Adrenal gland (tissue), 9 donors: ENCODE measurements at regions not wholly inside any gene's neighbourhood (a gene's known extent, or its start where the extent isn't known, plus 50 kb on each side); places are given as distances from the start of the nearest gene placed in this dataset.

ENCODE experiments used
- DNase-seq, 7 donors: peaks; one replicate each; pipeline ENCODE4 v3.0.0-alpha.2; 2019 to 2020
- H3K27ac ChIP-seq, 5 donors: fragments of 200-600 bp; sonication (generic) in 4 of 5; 1 replicate in 3 of 5; 2 replicates in 2 of 5; pipeline versions ENCODE4 v1.5.1 to v1.8.0; 2016 to 2020; ENCODE audit warnings: mild to moderate bottlenecking in 1 of 5
- H3K27me3 ChIP-seq: fragments of 200-600 bp; 2 replicates; pipeline ENCODE4 v1.8.0; 2021
- H3K36me3 ChIP-seq, 2 donors: fragments of 200-600 bp; replicated peaks in 1 of 2; 1 replicate in 1 of 2; 2 replicates in 1 of 2; pipeline versions ENCODE4 v1.5.1 to v1.8.0; 2018 to 2022
- H3K4me1 ChIP-seq, 2 donors: fragments of 200-600 bp; replicated peaks in 1 of 2; 1 replicate in 1 of 2; 2 replicates in 1 of 2; pipeline versions ENCODE4 v1.5.1 to v1.8.0; 2018 to 2021
- H3K4me3 ChIP-seq, 4 donors: fragments of 200-600 bp; sonication (generic) in 3 of 4; one replicate each; pipeline ENCODE4 v1.5.1; 2016 to 2018
- H3K9me3 ChIP-seq, 3 donors: fragments of 200-600 bp; sonication (generic) in 1 of 3; replicated peaks in 1 of 3; 1 replicate in 2 of 3; 2 replicates in 1 of 3; pipeline versions ENCODE4 v1.5.1 to v1.8.0; 2016 to 2021
- CTCF ChIP-seq, 6 experiments: fragments of 450-650 bp in 4 of 6; fragments of 200-600 bp in 2 of 6; sonication (generic) in 1 of 6; IDR thresholded peaks; 1 replicate in 5 of 6; 2 replicates in 1 of 6; pipeline versions ENCODE4 v1.5.1 to v1.8.0; 2016 to 2021; ENCODE audit warnings: antibody characterized with exemption in 6 of 6, mild to moderate bottlenecking in 2 of 6, moderate library complexity in 1 of 6
- POLR2A ChIP-seq, 2 donors: fragments of 450-650 bp; IDR thresholded peaks; one replicate each; pipeline ENCODE4 v1.6.1; 2017; ENCODE audit warnings: antibody characterized with exemption in 2 of 2, mild to moderate bottlenecking in 2 of 2, moderate library complexity in 1 of 2
- WGBS, 4 donors: extraction: QIAGEN DNeasy Blood & Tissue Kit in 2 of 4; methylation state at CpG; one replicate each; pipeline versions ENCODE4 v1.1.5 to v1.1.7; 2013 to 2017; 5-methylcytosine and 5-hydroxymethylcytosine counted together
- intact Hi-C, 2 donors: fragments of 100-400 bp; cut with DNase I; formaldehyde crosslinking; loops; one replicate each; pipeline versions ENCODE4 v1.14.1 to v1.15.0; 2022 to 2023
- small RNA-seq, 2 donors: library from RNA; depleted of rRNA; stranded (forward); fragments of <200 nt; gene quantifications; one replicate each; pipeline ENCODE3, GENCODE V24; 2016
- donor health status: healthy with polysubstance abuse.
- donor health status: Bipolar disorder and iron deficiency.
- donor health status: DM: yes; HTN: yes; CAD: no.
- donor health status: DM: no; HTN: no; CAD: no.
- donor health status: DM: no; HTN: no; CAD: no.

DNA sequence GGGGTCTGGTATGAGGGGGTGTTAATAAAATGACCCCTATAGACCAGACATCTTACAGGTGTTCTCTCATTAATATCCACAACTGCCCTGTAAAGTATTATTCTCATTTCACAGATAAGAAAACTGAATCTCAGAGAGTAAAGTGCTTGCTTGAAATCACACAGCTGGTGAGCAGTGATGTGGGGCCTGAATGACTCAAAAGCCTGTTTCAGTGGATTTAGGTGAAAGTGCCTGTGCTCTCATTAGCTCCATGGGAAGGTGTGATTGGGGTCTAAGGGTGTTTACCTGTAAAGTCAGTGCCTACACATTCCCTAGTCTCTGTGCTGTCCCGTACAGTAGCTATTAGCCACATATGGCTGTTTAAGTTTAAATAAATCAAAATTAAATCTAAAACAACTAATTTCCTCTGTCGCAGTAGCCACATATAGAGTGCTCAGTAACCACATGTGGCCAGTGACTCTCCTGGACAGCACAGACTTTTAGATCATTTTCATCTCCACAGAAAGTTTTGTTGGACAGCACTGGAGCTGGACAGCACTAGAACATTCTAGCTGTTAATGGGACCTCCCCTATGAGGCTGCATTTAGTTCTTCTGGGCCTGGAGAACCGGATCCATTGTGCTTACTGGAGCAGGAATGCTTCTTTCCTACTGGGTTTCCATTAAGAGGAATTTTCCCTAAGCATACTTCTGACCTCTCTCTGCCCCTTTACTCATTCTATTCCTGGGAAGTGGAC, 52.5 kb upstream of the SEMA6A start:
- peaks cover 0 to 5% of the 10 kb centered on the region in 2 donors for H3K4me1 ChIP-seq
- H3K36me3 ChIP-seq = no peaks in the 10 kb centered on the region
- no peak for DNase-seq
- no peaks in the 10 kb centered on the region for H3K9me3 ChIP-seq
- no peaks in the 10 kb centered on the region for H3K27me3 ChIP-seq
- intact Hi-C loops = no loop called here
- H3K27ac ChIP-seq = peak overlapping the region in 3 of 5 donors; percentile 9 to 67 (median 42)
- TF ChIP-seq CTCF (IDR thresholded peaks at IDR 0.05) = no peak
- no peak for TF ChIP-seq POLR2A (IDR thresholded peaks at IDR 0.05)
- 94 to 98% (median 95%) methylated on average over 3 of the region's 3 CpGs for WGBS, 4 donors
- no peak overlapping the region for H3K4me3 ChIP-seq

DNA sequence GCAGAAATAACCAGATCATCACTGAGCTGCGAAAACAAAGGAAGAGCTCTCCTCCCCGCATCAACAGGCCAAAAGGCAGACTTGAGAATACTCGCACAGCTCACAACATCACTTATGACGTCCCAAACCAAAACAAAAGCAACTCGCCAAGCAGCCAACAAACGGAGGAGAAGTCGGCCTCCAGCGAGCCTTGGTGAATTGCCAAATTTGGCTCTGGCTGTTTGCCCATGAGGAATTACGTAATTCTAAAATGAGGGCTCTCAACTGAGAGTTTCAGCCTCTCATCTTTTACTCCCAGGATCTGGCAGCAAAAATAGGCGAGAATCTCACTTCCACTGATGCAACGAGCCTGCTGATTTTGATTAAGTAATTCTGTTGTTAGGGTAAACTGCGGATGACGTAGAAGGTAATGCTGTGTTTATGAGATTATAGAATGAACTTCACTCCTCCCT, 51.7 kb upstream of the SEMA6A start:
- peak overlapping the region in 2 of 5 donors; percentile 42 to 67 for H3K27ac ChIP-seq
- WGBS, 4 donors = 9 to 14% (median 10%) methylated on average over 10 to 13 of the region's 13 CpGs
- DNase-seq = peak; percentile 81 to 95 (median 89)
- intact Hi-C loops = no loop called here
- no peaks in the 10 kb centered on the region for H3K9me3 ChIP-seq
- no peaks in the 10 kb centered on the region for H3K27me3 ChIP-seq
- no peak overlapping the region for H3K4me3 ChIP-seq
- no peak for TF ChIP-seq POLR2A (IDR thresholded peaks at IDR 0.05)
- TF ChIP-seq CTCF (IDR thresholded peaks at IDR 0.05) = no peak
- H3K4me1 ChIP-seq = peaks cover 0 to 5% of the 10 kb centered on the region in 2 donors
- no peaks in the 10 kb centered on the region for H3K36me3 ChIP-seq

Small RNA genes in the stretch of these regions (small RNA-seq; reads per million reads assigned to genes)
- gene AC093534.1 = 0 reads per million in 2 donors
- gene RNU7-34P = 0 reads per million in 2 donors
